ENCODE measurements at regions not wholly inside any gene's neighbourhood (a gene's known extent, or its start where the extent isn't known, plus 50 kb on each side); places are given as distances from the start of the nearest gene placed in this dataset.

DNA sequence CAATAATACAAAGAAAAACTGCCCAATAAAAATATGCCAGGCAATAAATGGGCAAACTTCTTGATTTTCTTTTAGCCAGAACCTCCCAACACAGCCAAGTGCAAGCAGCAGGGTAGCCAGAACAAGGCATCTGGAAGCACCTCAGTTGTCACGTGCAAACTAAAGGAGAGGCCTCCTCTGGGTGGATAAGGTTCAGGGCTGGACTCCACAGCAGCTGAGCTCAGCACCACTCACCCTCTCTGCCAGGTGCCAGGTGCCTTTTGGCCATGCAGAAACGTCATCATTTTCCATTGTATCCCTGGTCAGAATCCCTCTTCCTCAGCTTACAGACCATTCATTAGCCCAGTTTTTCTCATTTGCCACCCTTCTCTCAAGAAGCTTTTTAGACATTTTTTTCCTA, 52.7 kb downstream of the SOD2 start:
- Histone ChIP-seq H4K20me1 (ENCODE audit: insufficient read depth, poor library complexity, severe bottlenecking) (no peaks in the 10 kb centered on the region), H3K4me1 (ENCODE audit: insufficient read depth) (no peaks in the 10 kb centered on the region), H3K9me2 (replicated peaks; ENCODE audit: insufficient read depth) (no peaks in the 10 kb centered on the region), H2AFZ (no peak overlapping the region), H3K79me2 (no peaks in the 10 kb centered on the region), H3K4me2 (no peak overlapping the region), H3K9me3 (ENCODE audit: low read depth) (no peaks in the 10 kb centered on the region), H3K4me3 (no peak overlapping the region), H3K27ac (no peak overlapping the region), H3K27me3 (no peaks in the 10 kb centered on the region), H3K36me3 (replicated peaks; ENCODE audit: insufficient read depth, low read depth) (no peaks in the 10 kb centered on the region)
- 79% methylated on average over 2 of the region's 2 CpGs for WGBS (ENCODE audit: low lambda C conversion rate, missing lambda C conversion rate)
- DNase-seq (ENCODE audit: low spot score): no peak
- TF ChIP-seq EZH2 (IDR thresholded peaks at IDR 0.05; ENCODE audit: borderline replicate concordance): no peak

GRCh38 chr6:159639721-159640120, 53.3 kb downstream of the SOD2 start:
- TF ChIP-seq EZH2 (IDR thresholded peaks at IDR 0.05; ENCODE audit: borderline replicate concordance) (no peak), EZH2phosphoT487 (IDR thresholded peaks at IDR 0.05; ENCODE audit: low read depth, severe bottlenecking, unreplicated experiment) (no peak), CTCF (IDR thresholded peaks at IDR 0.05; ENCODE audit: poor library complexity) (no peak)
- H3K27me3 ChIP-seq: no peaks in the 10 kb centered on the region
- no peaks in the 10 kb centered on the region for H4K20me1 ChIP-seq (ENCODE audit: insufficient read depth, poor library complexity, severe bottlenecking)
- no peaks in the 10 kb centered on the region for H3K79me2 ChIP-seq
- no peaks in the 10 kb centered on the region for H3K4me1 ChIP-seq (ENCODE audit: insufficient read depth)
- H3K27ac ChIP-seq: no peak overlapping the region
- H2AFZ ChIP-seq: no peak overlapping the region
- no peak overlapping the region for H3K4me2 ChIP-seq
- DNase-seq (ENCODE audit: low spot score): no peak
- no peak overlapping the region for H3K4me3 ChIP-seq
- WGBS (ENCODE audit: low lambda C conversion rate, missing lambda C conversion rate): 74% methylated on average over 3 of the region's 3 CpGs
- H3K9me2 ChIP-seq (replicated peaks; ENCODE audit: insufficient read depth): no peaks in the 10 kb centered on the region
- H3K36me3 ChIP-seq (replicated peaks; ENCODE audit: insufficient read depth, low read depth): no peaks in the 10 kb centered on the region
- no peaks in the 10 kb centered on the region for H3K9me3 ChIP-seq (ENCODE audit: low read depth)

GRCh38 chr6:159633196-159633595, 59.8 kb downstream of the SOD2 start:
- Histone ChIP-seq H3K79me2 (no peaks in the 10 kb centered on the region), H4K20me1 (ENCODE audit: insufficient read depth, poor library complexity, severe bottlenecking) (no peaks in the 10 kb centered on the region), H3K36me3 (replicated peaks; ENCODE audit: insufficient read depth, low read depth) (no peaks in the 10 kb centered on the region), H3K27me3 (no peaks in the 10 kb centered on the region), H3K4me3 (no peak overlapping the region), H2AFZ (no peak overlapping the region), H3K4me1 (ENCODE audit: insufficient read depth) (no peaks in the 10 kb centered on the region), H3K4me2 (no peak overlapping the region), H3K9me3 (ENCODE audit: low read depth) (no peaks in the 10 kb centered on the region), H3K9me2 (replicated peaks; ENCODE audit: insufficient read depth) (no peaks in the 10 kb centered on the region), H3K27ac (no peak overlapping the region)
- DNase-seq (ENCODE audit: low spot score): no peak
- 85% methylated on average over 5 of the region's 5 CpGs for WGBS (ENCODE audit: low lambda C conversion rate, missing lambda C conversion rate)
- TF ChIP-seq EZH2 (IDR thresholded peaks at IDR 0.05; ENCODE audit: borderline replicate concordance): no peak
- no peak for TF ChIP-seq EZH2phosphoT487 (IDR thresholded peaks at IDR 0.05; ENCODE audit: low read depth, severe bottlenecking, unreplicated experiment)
- peak; percentile 19 for TF ChIP-seq CTCF (IDR thresholded peaks at IDR 0.05; ENCODE audit: poor library complexity)

GRCh38 chr6:159631886-159632285, 61.2 kb downstream of the SOD2 start:
- no peaks in the 10 kb centered on the region for H4K20me1 ChIP-seq (ENCODE audit: insufficient read depth, poor library complexity, severe bottlenecking)

More at GRCh38 chr6:159631886-159632285, 61.2 kb downstream of the SOD2 start:
- H3K9me2 ChIP-seq (replicated peaks; ENCODE audit: insufficient read depth): no peaks in the 10 kb centered on the region
- no peak for DNase-seq (ENCODE audit: low spot score)
- H3K4me1 ChIP-seq (ENCODE audit: insufficient read depth): no peaks in the 10 kb centered on the region
- no peak overlapping the region for H3K27ac ChIP-seq
- no peaks in the 10 kb centered on the region for H3K9me3 ChIP-seq (ENCODE audit: low read depth)
- no peaks in the 10 kb centered on the region for H3K36me3 ChIP-seq (replicated peaks; ENCODE audit: insufficient read depth, low read depth)
- H3K79me2 ChIP-seq: no peaks in the 10 kb centered on the region
- 93% methylated on average over 5 of the region's 5 CpGs for WGBS (ENCODE audit: low lambda C conversion rate, missing lambda C conversion rate)
- H3K27me3 ChIP-seq: no peaks in the 10 kb centered on the region
- no peak overlapping the region for H3K4me2 ChIP-seq
- no peak overlapping the region for H3K4me3 ChIP-seq
- no peak overlapping the region for H2AFZ ChIP-seq
- TF ChIP-seq CTCF (IDR thresholded peaks at IDR 0.05; ENCODE audit: poor library complexity) (no peak), EZH2phosphoT487 (IDR thresholded peaks at IDR 0.05; ENCODE audit: low read depth, severe bottlenecking, unreplicated experiment) (no peak), EZH2 (IDR thresholded peaks at IDR 0.05; ENCODE audit: borderline replicate concordance) (no peak)

All from hepatocyte (in vitro differentiated cells).